ELF-1 (cell line): ENCODE measurements at regions not wholly inside any gene's neighbourhood (a gene's known extent, or its start where the extent isn't known, plus 50 kb on each side); places are given as distances from the start of the nearest gene placed in this dataset.

ENCODE experiments used
- DNase-seq: peaks from one replicate; pipeline ENCODE4 v3.0.0-alpha.2; 2016; ENCODE audit warnings: low read depth, low spot score

DNA sequence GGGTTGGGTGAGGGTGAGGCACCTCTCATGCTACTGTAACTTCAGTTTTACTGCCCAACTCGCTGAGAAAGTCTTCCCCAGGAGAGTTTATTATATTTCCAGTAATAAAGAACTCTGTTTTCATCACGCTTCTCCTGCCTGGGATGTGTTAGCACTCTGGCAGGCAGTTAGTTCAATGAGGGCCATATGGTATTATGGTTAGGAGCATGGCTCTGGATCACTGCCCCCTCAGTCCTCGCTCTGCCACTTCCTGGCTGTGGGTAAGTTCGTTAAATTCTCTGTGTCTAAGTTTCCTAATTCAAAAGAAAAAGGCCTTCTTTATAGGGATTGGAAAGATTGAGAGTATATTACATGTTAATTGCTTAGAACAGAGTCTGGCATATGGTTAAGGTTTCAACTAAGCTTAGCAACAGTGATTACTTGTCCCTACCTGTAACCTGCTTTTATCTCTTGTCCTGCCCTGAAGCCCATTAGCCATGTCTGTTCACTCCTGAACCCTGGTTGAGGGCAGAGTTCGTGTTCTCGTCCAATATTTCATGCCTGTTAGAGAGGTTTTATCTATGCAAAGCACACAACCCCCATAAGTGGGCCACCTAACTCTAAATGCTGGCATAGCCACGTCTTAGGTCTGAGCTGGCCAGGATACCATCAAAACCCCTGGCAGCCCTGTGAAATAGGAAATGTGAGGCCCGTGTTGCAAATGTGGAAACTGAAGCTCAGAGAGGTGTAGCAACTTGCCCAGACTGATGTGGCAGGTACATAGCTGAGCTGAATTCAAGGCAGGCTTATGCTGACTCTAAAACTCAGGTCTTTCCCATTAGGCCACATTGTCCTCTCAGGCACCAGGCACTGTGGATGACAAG, 342.5 kb upstream of the JARID2 start:
- DNase-seq: no peak

DNA sequence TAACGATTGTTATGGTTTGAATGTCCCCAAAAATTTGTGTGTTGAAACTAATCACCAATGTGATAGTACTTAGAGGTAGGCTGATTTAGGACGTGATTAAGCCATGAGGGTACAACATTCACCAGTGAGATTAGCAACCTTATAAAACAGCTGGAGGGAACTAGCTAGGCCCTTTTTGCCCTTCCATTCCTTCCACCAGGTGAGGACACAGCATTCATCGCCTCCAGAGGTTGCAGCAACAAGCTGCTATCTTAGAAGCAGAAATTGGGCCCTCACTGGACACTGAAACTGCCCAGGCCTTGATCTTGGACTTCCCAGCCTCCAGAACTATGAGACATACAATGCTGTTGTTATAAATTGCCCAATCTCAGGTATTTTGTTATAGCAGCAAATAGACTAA, 340.7 kb upstream of the JARID2 start:
- no peak for DNase-seq

DNA sequence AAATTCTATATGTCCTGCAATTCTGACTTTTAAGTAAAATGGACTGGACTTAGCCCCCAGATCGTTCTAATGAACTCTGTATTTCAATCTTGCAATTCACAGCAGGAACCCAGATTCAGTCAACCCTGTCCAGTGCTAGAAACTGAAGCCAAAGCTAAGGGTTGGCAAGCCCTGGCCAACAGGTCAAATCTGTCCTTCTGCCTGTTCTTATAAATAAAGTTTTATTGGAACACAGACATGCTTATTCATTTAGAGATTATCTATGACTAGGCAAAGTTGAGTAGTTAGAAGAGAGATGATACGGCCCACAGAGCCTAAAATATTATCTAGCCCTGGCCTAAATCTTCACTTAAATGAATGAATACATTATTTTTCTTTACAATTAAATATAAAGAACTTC, 339.2 kb upstream of the JARID2 start:
- DNase-seq: no peak

DNA sequence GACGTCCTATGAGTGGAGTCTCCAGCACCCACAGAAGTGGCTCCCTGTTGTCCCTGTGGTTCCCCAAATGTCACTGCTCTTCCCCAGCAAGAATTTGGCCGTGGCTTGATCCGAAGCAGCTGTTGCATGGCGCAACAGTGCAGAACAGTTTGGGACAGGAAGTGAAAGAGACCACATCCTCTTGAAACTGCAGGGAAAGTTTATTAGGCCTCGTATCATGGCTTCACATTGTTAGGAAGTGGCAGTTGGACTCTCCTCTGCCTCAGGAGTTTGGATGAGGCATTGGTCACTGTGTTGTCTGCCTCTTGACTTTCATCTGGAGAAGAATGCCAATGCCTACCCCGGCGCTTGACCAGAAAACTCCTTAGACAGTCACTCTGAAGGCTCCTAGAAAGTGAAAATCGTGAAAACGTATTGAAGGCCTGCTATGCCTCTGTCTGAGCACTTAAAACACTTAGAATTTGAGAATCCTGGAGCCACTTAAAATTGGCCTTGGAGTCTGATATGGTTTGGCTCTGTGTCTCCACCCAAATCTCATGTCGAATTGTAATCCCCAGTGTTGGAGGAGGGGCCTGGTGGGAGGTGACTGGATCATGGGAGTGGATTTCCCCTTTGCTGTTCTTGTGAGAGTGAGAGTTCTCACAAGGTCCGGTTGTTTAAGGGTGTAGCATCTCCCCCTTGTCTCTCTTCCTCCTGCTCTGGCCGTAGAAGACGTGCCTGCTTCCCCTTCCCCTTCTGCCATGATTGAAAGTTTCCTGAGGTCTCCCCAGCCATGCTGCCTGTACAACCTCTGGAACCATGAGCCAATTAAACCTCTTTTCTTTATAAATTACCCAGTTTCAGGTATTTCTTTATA, 334.9 kb upstream of the JARID2 start:
- DNase-seq: no peak

DNA sequence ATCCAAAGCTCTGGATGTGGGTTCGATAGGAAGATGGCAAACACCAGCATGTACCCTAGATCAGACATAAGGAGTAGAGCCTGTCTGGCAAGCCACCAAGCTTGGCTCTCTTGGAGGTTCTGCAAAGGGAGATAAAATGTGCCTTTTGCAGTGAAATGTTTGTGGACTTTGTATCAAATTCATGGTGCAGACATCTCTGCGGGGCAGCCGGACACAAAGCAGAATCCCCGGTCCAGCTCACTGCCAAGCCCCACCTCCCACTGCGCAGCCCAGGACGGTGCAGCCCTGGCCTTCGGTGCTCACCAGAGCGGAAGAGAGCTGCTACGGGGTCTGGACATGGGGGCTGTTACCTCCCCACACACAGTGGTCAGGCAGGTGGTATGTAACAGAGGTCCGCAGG, 333.6 kb upstream of the JARID2 start:
- DNase-seq: no peak

DNA sequence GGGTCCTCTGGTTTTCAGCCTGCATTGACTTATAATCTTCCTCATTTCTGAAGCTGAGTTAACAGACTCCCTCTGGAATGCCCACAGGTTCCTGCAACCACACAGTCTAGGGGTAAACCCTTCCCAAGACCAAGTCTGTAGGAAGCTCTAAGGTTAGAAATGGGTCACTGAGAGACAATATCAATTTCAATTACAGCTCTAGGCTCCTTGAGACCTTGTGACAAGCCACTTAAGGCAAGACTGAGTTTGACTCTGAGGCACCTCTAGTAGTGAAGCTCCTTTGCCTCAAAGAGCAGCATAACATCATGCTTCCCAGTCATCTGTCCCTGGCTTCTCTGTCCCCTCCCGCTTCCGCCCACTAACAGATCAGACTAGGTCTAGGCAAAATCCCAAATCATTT, 333.2 kb upstream of the JARID2 start:
- no peak for DNase-seq

DNA sequence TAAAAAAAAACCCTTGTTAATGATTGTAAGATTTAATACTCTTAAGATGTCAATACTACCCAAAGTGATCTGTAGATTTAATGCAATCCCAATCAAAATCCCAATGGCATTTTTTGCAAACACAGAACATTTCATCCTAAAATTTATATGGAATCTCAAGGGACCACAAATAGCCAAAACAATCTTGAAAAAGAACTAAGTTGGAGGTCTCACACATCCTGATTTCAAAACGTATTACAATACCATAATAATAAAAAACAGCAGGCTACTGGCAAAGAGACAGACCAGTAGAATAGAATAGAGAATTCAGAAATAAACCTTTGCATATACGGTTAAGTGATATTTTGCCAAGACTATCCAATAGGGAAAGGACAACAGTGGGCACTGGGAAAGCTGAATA, 331.9 kb upstream of the JARID2 start:
- DNase-seq: no peak

DNA sequence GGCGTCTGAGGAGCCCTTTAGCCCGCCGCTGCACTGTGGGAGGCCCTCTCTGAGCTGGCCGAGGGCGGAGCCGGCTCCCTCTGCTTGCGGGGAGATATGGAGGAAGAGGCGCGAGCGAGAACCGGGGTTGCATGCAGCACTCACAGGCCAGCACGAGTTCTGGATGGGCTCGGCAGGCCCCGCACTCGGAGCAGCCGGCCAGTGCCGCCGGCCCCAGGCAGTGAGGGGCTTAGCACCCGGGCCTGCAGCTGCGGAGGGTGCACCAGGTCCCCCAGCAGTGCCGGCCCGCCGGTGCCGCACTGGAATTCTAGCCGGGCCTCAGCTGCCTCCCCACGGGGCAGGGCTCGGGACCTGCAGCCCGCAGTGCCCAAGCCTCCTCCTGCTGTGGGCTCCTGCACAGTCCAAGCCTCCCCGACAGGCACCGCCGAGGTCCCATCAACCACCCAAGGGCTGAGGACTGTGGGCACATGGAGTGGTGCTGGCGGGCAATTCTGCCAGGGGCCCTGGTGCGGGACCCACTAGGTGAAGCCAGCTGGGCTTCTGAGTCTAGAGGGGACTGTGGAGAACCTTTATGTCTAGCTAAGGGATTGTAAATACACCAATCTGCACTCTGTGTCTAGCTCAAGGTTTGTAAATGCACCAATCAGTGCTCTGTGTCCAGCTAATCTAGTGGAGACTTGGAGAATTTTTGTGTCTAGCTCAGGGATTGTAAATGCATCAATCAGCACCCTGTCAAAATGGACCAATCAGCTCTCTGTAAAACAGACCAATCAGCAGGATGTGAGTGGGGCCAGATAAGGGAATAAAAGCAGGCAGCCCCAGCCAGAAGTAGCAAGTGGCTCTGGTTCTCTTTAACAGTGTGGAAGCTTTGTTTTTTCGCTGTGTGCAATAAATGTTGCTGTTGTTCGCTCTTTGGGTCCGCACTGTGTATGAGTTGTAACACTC, 329.7 kb upstream of the JARID2 start:
- DNase-seq: no peak

DNA sequence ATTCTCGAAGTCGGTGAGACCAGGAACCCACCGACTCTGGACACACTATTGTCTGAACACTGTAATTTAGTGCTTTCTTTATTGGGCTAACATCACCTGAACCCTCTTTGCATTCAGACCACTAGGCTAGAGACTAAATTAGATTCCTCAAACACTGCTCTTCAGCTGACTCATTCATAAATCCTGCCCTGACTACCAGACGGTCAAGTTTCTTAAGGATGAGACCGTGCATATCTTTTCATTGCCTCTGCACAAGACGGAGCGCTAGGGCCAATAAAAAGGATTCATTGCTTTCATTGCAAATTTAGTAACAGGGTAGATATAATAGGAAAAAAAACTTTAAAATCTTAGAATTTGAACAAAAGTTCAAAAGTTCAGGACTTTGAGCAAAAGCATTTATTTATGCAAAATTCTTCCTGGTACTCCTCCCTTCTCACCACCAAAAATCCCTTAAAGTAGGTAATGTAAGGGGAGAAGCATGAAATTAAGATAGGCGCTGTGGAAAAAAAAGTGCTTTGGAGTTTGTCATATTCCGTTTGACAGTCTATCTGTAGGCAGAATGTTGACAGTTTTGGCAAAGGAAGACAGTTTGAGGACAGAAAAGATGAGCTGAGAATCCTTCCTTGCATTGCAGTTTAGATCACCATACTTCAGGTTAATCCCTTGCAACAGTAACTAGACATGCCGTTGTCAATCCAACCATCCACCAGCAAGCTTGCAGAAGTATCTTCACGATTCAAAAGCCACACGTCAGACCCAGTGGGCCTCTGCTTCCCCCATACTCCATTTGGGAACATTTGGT, 328.6 kb upstream of the JARID2 start:
- DNase-seq: no peak

DNA sequence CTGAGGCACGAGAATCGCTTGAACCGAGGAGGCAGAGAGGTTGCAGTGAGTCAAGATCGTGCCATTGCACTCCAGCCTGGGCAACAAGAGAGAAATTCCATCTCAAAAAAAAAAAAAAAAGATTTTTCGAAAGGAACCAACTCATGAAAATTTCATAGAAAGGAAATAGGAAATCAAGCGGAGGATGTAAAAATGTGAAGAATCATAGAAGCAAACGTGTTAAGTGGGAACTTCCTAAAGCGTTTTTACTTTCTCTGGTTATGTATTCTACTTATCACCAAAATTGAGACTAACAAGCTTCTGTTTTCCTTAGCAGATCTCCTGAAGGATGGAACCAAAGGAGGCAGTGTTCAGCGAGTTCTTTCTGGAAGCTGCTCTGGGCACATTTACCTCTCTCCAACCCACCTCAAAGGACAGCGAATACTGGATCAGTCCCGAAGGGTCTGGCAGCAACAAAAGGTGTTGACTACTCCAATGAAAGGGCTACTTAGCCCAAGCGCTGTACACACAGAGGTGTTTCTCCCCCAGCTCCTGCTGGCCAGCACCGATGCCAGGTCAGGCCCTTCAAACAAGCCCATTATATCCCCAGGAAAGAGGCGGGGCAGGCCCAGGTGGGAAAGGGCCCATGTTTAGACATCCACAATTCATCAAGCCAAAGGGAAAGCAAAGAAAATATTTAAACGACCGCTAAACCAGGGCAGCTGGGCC, 327.5 kb upstream of the JARID2 start:
- peak; percentile 62 for DNase-seq

DNA sequence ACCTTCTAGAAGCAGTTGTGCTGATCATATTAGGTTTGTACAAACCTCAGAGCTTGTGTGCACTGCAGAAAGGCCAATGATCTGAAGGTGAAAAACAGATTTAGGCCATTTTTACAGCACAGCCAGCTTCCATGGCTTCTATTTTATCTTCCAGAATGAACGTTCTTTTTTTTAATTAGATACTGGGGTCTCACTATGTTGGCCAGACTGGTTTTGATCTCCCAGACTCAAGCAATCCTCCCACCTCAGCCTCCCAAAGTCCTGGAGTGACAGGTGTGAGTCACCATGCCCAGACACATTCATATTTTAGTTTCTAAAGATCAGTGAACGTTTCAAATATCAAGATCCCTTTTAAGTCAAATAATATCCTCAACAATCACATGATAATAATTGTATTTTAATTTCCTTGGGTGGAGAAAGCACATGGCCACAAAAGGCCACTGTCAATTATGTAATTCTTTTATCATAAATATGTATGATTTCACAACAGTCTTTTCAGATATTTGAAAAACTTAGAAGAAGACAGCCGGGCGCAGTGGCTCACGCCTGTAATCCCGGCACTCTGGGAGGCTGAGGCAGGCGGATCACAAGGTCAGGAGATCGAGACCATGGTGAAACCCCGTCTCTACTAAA, 326.7 kb upstream of the JARID2 start:
- no peak for DNase-seq

DNA sequence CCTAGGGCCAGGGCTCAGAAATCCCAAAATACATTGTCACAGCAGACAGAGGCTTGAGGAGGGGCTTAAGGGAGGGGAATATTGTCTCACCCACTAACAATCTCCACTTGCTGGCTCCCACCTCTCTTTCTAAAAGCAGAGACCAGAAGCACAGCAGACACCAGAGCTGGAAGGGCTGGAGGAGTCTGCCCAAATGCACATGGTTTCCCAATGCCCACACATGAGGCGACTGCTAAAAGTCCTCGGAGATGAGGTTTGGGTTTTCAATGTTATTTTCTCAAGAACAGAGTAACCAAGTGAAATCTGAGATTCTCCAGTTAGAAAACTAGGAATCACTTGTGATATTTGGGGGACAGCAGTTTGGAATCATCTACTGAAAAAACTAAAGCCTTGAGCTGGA, 325.6 kb upstream of the JARID2 start:
- no peak for DNase-seq

DNA sequence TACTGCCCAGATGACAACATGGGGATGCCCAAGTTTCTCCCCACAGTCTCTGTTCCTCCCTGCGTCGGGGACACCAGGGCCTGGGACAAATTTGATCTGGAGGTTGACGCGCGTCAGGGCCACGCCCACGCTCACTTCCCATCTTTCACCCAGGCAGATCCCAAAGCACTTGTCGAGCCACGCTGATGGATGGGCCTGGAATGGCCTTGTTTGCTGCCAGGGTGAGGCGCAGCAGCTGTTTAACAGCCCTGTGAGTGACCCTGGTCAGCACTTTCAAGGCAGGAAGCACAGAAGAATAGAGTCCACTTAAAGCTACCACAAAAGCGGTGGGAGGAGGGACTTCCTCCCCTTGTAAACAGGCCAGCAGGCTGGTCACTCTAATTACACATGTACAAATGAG, 324.7 kb upstream of the JARID2 start:
- DNase-seq: peak; percentile 88

DNA sequence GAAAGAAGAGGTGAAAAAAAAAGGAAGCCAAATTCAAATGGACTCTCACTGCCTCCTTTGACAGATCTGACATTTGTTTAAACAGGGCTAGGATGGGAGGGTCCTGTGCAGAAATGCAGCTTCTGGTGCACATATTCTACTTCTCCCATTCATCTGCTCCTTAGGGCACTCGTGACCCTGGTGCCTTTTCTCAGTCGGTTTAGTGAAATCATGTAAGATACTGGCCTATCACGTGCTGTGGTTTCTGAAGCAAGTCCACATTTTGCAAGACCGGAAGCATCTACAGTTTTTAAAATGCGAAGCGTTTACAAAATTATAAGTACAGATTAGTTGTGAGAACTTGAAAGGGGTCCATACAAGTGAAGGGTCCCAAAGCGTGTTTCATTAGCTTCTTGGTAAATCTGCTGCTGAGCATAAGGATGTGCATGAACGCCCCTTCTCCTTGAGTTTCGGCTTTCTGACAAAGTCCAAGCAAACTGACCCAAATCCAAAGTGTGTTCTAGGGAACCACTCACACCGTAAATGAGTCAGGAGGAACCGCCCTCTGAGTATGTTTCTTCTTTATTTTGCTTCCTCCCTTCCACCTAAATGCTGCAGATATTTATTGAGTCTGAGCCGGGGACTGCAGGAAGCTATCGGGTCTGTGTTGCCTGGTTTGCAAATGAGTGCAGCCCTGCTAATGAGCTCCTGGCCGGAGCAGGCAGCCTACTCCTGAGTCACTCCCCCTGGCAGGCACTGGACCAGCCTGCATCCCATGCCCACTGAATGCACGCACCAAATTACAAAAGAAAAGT, 323.8 kb upstream of the JARID2 start:
- peak; percentile 53 for DNase-seq

DNA sequence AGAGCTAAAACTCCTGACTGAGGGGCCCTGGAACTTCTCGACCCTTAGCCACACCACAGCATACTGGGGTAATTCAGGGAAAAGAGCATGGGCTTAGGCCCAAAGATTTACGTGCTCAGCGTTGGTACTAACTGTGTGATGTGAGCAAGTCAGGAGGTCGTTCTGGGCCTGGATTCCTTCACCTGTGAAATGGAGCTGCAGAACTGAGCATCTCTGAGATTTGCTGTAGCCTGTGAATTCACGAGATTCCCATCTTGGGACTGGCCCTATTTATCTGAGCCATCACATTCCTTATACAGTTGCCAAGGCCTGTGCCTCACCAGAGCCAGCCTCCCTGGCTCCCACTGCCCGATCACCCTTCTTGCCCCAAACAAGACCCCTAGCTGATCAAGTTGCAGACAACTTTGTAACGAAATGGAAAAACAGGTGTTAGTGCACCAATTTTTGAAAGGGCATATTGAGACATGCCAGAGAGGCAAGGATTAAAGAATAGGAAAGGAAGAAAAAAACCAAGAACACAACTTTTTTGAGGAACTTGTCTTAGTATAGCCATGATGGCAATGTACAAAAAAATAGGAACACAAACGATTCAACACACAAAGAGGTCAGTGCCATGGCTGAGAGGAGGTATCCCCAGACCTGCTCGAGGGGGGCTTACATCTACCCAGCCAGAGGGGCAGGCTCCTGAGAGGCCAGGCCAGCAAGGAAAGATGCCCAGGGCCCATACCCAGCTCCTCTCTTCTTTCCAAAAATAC, 323.0 kb upstream of the JARID2 start:
- no peak for DNase-seq

DNA sequence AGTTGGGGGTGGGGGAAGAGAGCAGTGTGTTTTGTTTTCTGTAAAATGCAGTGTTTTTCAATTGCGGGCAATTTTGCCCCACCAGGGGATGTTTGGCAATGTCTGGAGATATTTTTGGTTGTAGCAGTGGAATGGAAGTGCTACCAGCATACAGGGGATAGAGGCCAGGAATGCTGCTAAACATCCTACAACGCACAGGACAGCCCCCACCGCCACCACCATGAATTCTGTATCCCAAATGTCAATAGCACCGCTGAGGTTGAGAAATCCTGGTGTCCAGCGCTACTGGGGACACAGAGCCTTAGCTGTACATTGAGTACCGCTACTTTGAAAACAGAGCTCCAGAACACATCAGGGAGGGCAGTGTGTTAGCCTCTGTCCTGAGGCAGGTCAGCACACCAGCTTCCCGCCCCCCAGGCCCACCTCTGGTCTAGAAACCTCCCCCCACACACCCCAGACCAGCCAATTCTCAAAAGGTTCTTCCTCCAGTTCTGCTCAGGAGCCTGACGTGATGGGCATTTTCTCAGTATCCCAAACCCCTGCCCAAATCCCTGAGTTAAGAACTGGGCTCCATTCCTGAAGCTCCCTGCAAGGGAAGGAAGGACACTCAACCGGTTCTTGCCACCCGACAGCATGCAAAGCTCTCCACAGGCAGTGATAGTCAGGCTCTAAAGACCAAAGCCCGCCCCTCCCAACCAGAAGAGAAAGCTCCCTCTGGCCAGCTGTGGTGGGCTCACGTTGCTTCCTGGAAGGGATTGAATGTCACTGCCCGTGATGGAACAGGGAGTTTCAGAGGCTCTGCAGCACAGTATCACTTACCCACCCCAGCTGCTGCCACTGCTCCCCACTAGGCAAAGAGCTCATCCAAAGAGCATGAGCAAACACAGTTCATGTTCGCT, 321.5 kb upstream of the JARID2 start:
- DNase-seq: peak; percentile 82

DNA sequence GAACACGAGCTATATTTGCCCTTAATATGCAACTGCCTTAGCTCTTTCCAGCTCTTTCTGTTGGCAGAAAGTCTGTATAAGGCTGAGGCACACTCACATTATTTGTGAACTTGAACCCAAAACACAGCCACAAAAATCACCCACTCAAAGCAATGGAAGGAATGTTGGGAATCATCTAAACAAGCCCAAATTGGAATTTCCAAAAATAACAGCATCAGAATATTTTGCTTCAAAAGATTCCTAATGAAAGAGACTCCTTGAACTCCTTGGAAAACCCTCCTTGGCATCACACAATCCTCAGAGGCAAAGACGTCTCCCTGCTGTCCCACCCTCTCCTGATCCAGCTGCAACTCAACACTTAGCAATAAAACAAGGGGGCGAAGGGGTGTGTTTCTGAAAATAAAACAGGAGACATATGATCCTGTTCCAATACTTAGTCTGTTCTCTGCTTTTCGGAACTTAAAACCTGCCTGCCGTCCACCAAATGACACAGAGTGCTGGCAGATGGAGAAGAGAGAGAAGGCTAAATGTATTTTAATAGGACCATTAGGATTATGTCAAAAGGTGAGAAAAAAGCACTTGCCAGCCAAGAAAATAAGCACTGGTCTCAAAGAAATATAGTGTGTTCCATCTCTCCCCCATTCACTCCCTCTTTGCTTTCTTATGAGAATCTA, 320.7 kb upstream of the JARID2 start:
- DNase-seq: no peak
